ENCODE measurements at regions not wholly inside any gene's neighbourhood (a gene's known extent, or its start where the extent isn't known, plus 50 kb on each side); places are given as distances from the start of the nearest gene placed in this dataset.

DNA sequence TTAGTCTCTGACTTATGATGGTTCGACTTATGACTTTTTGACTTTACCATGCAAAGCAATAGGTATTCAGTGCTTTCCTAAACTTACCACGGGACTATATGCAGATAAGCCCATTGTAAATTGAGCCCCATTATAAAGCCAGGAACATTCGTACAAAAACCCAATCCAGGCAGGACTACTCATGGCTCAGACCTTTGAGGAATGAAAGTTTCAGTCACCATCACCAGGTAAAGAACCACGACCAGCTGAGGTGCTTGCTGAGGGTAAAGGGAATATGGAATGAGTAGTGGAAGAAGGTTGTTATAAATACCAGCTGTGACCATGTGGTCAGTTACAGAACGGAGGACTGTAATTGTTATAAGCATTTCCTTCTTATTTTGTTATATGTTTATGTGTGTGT is 54.9 kb upstream of the BNC1 start:
- TF ChIP-seq YY1 (IDR thresholded peaks at IDR 0.05; ENCODE audit: insufficient read depth, insufficient read length) (no peak), ZNF274 (IDR thresholded peaks at IDR 0.05; ENCODE audit: low read depth, low read length) (no peak)
